K562 (cell line): ENCODE measurements at regions not wholly inside any gene's neighbourhood (a gene's known extent, or its start where the extent isn't known, plus 50 kb on each side); places are given as distances from the start of the nearest gene placed in this dataset.

ENCODE experiments used
- ATAC-seq: fragments of 200-7000 bp; cut with Tn5 transposase; 3 replicates; pipeline ENCODE4 v1.9.1; 2020; ENCODE audit warnings: moderate library complexity
- BruUV-seq: library from RNA; stranded (reverse); fragments of 400-500 nt; replicated peaks from 2 replicates; lab custom pipeline; 2021; lab: Mats Ljungman, UMichigan
- CTCF ChIA-PET: fragments of 300-600 bp; formaldehyde crosslinking; extraction: SDS; loops from one replicate; lab custom pipeline; 2021; ENCODE audit warnings: low intra/inter-chr PET ratio; lab: Yijun Ruan, JAX
- POLR2A ChIA-PET: fragments of 300-600, 350-650 bp; sonication (Branson Sonifier 250); formaldehyde crosslinking; extraction: SDS; loops from one replicate; lab custom pipeline; 2021; ENCODE audit warnings: antibody characterized with exemption, inconsistent platforms; lab: Yijun Ruan, JAX
- DNase-seq, 4 experiments: peaks; one replicate each; pipeline versions ENCODE4 v3.0.0 to v3.0.0-alpha.2; 2011 to 2018; ENCODE audit warnings: low spot score in 3 of 4, mixed read lengths in 3 of 4; ENCODE audit errors: extremely low read depth in 1 of 4
- FAIRE-seq: peaks from 2 replicates; lab custom pipeline; 2011; peaks lifted over from hg19 to GRCh38; lab: Jason Lieb, UNC
- H2AFZ ChIP-seq: 2 replicates; pipeline ENCODE4 v1.6.0; 2011; ENCODE audit warnings: low read depth, low read length, control low read depth, inconsistent platforms
- H3K27ac ChIP-seq: fragments of 200-600 bp; 3 replicates; pipeline ENCODE4 v1.8.0; 2011; ENCODE audit warnings: low read depth, mild to moderate bottlenecking, control low read depth, inconsistent platforms, low read length, moderate library complexity, mixed read lengths; ENCODE audit errors: extremely low read depth
- H3K27me3 ChIP-seq, 2 experiments: fragments of 300-600 bp in 1 of 2; 2 replicates in 1 of 2; 3 replicates in 1 of 2; pipeline versions ENCODE4 v1.6.0 to v1.8.0; 2011; ENCODE audit warnings: inconsistent platforms in 2 of 2, low read length in 2 of 2, mild to moderate bottlenecking in 1 of 2, mixed read lengths in 1 of 2, moderate library complexity in 1 of 2; ENCODE audit not compliant: control insufficient read depth in 2 of 2, insufficient read depth in 2 of 2
- H3K36me3 ChIP-seq: fragments of 300-600 bp; 3 replicates; pipeline ENCODE4 v1.8.0; 2011; ENCODE audit warnings: mild to moderate bottlenecking, low read length, inconsistent platforms; ENCODE audit not compliant: control insufficient read depth, insufficient read depth
- H3K4me1 ChIP-seq, 2 experiments: fragments of 200-600 bp in 1 of 2; replicated peaks in 1 of 2; 2 replicates in 1 of 2; 3 replicates in 1 of 2; pipeline versions ENCODE4 v1.5.1 to v1.8.0; 2011; ENCODE audit warnings: inconsistent platforms in 2 of 2, low read length in 2 of 2, mild to moderate bottlenecking in 1 of 2, mixed read lengths in 1 of 2, moderate library complexity in 1 of 2; ENCODE audit not compliant: control insufficient read depth in 2 of 2, insufficient read depth in 2 of 2
- H3K4me2 ChIP-seq: 2 replicates; pipeline ENCODE4 v1.6.1; 2011; ENCODE audit warnings: low read length, control low read depth, inconsistent platforms, mixed read lengths; ENCODE audit not compliant: insufficient read depth
- H3K4me3 ChIP-seq: fragments of 200-600 bp; sonication (generic), shearing (Covaris generic); 2 replicates; pipeline ENCODE4 v1.5.1; 2016; ENCODE audit warnings: control low read depth, inconsistent platforms
- H3K79me2 ChIP-seq: fragments of 200-600 bp; 3 replicates; pipeline ENCODE4 v1.8.0; 2011; ENCODE audit warnings: low read length, inconsistent platforms; ENCODE audit not compliant: control insufficient read depth, insufficient read depth
- H3K9ac ChIP-seq, 2 experiments: 2 replicates each; pipeline versions ENCODE4 v1.6.0 to v1.6.1; 2011; ENCODE audit warnings: low read depth in 2 of 2, low read length in 2 of 2, control low read depth in 1 of 2, inconsistent platforms in 1 of 2, mild to moderate bottlenecking in 1 of 2, mixed read lengths in 1 of 2; ENCODE audit not compliant: insufficient read depth in 1 of 2
- H3K9me1 ChIP-seq: one replicate; pipeline ENCODE4 v1.6.0; 2011; ENCODE audit warnings: inconsistent platforms, mild to moderate bottlenecking, low read length, moderate library complexity; ENCODE audit not compliant: control insufficient read depth, insufficient read depth
- H3K9me3 ChIP-seq: replicated peaks from 2 replicates; pipeline ENCODE4 v1.5.1; 2011; ENCODE audit warnings: low read depth, low read length, inconsistent platforms; ENCODE audit not compliant: control insufficient read depth, insufficient read depth
- H4K20me1 ChIP-seq: replicated peaks from 2 replicates; pipeline ENCODE4 v1.6.1; 2011; ENCODE audit warnings: low read length, inconsistent platforms, mixed read lengths; ENCODE audit not compliant: control insufficient read depth, insufficient read depth
- CREB3 ChIP-seq: fragments of 450-650 bp; conservative IDR thresholded peaks from 2 replicates; pipeline ENCODE4 v1.6.1; 2016; ENCODE audit warnings: missing genetic modification characterization, low read depth, mild to moderate bottlenecking, missing compliant biosample characterization, moderate library complexity
- FOS ChIP-seq: IDR thresholded peaks from 3 replicates; pipeline ENCODE4 v1.6.1; 2011; ENCODE audit not compliant: insufficient read length; ENCODE audit errors: extremely low read depth
- FOXJ2 ChIP-seq: fragments of 200-800 bp; sonication (Bioruptor generic); IDR thresholded peaks from 2 replicates; pipeline ENCODE4 v1.6.1; 2016; ENCODE audit warnings: missing genetic modification characterization, missing compliant biosample characterization
- NFIC ChIP-seq: fragments of 450-650 bp; IDR thresholded peaks from 2 replicates; pipeline ENCODE4 v1.6.1; 2017; ENCODE audit warnings: mild to moderate bottlenecking, inconsistent platforms
- POLR2AphosphoS2 ChIP-seq: IDR thresholded peaks from 2 replicates; pipeline ENCODE4 v1.6.1; 2012; ENCODE audit warnings: low read length, improper control_type of control experiment
- SMARCB1 ChIP-seq: IDR thresholded peaks from 2 replicates; pipeline ENCODE4 v1.6.1; 2011; ENCODE audit warnings: improper control_type of control experiment, low read depth; ENCODE audit not compliant: insufficient read length
- SRSF7 ChIP-seq: fragments of 200-400 bp; formaldehyde crosslinking; optimal IDR thresholded peaks from 2 replicates; pipeline ENCODE3; 2017; ENCODE audit warnings: mild to moderate bottlenecking, low read depth, low read length
- TFAP4 ChIP-seq: sonication (generic); formaldehyde crosslinking; IDR thresholded peaks from 2 replicates; pipeline ENCODE4 v1.8.0; 2022; ENCODE audit warnings: missing genetic modification reagents, mild to moderate bottlenecking, moderate library complexity, borderline replicate concordance
- ZC3H8 ChIP-seq: fragments of 450-650 bp; IDR thresholded peaks from 2 replicates; pipeline ENCODE4 v1.6.1; 2017
- ZNF184 ChIP-seq: sonication (generic); formaldehyde crosslinking; IDR thresholded peaks from 2 replicates; pipeline ENCODE4 v1.5.0; 2020; ENCODE audit warnings: missing genetic modification reagents
- ZNF23 ChIP-seq: fragments of 250-450 bp; sonication (Bioruptor Pico); IDR thresholded peaks from 2 replicates; pipeline ENCODE4 v1.4.0; 2020; ENCODE audit warnings: mild to moderate bottlenecking
- ZNF592 ChIP-seq: fragments of 450-650 bp; IDR thresholded peaks from 2 replicates; pipeline ENCODE4 v1.6.1; 2017; ENCODE audit warnings: antibody characterized with exemption, mild to moderate bottlenecking
- WGBS: fragments of 100-300 bp; shearing (Covaris generic); methylation state at CpG from one replicate; pipeline ENCODE4 v1.1.6; 2016; ENCODE audit warnings: low coverage, mixed read lengths; ENCODE audit not compliant: insufficient coverage; ENCODE audit errors: missing lambda C conversion rate; 5-methylcytosine and 5-hydroxymethylcytosine counted together
- in situ Hi-C: fragments of 300-500 bp; cut with MboI; formaldehyde crosslinking; loops from 4 replicates; pipeline ENCODE4 v1.15.0; 2018; ENCODE audit warnings: inconsistent platforms, mixed read lengths
- intact Hi-C: fragments of 100-400 bp; cut with micrococcal nuclease; formaldehyde crosslinking; loops from 2 replicates; pipeline ENCODE4 v1.14.2; 2022

GRCh38 chr12:87200289-87200979 lies 828.8 kb downstream of the C12orf50 start:
- Histone ChIP-seq H3K4me2 (no peak overlapping the region), H3K27ac (no peak overlapping the region), H4K20me1 (no peaks in the 10 kb centered on the region), H3K4me3 (no peak overlapping the region), H3K79me2 (no peaks in the 10 kb centered on the region), H3K9me3 (no peaks in the 10 kb centered on the region), H3K36me3 (no peaks in the 10 kb centered on the region), H3K9me1 (no peaks in the 10 kb centered on the region), H3K4me1 (no peaks in the 10 kb centered on the region), H2AFZ (no peak overlapping the region), H3K9ac (no peak overlapping the region), H3K27me3 (no peaks in the 10 kb centered on the region)
- intact Hi-C loops, result no loop called here
- TF ChIP-seq FOS (no peak), TFAP4 (CRISPR knock-in tag) (no peak), ZNF592 (no peak), FOXJ2 (no peak), ZNF23 (CRISPR knock-in tag) (no peak), POLR2AphosphoS2 (no peak), ZNF184 (CRISPR knock-in tag) (no peak), SRSF7 (no peak), NFIC (no peak), SMARCB1 (no peak), CREB3 (tag) (no peak), ZC3H8 (no peak)
- in situ Hi-C loops, result no loop called here
- FAIRE-seq (no peak), DNase-seq (no peak), ATAC-seq (no peak)
- ChIA-PET POLR2A (no interaction called here), CTCF (no interaction called here)
- WGBS, result 0% methylated on average over 1 of the region's 1 CpG
- no TSS peak for BruUV-seq
